A549 (cell line): ENCODE measurements at regions not wholly inside any gene's neighbourhood (a gene's known extent, or its start where the extent isn't known, plus 50 kb on each side); places are given as distances from the start of the nearest gene placed in this dataset.

Experiments used
- CEBPB ChIP-seq, 2 experiments: fragments of >200 bp in 1 of 2; sonication (Bioruptor Twin) in 1 of 2; formaldehyde crosslinking in 1 of 2; IDR thresholded peaks; 2 replicates each; pipeline ENCODE4 v1.6.1; 2012 to 2016
- ESRRA ChIP-seq: fragments of 150-350 bp; IDR thresholded peaks from 2 replicates; pipeline ENCODE4 v1.6.1; 2014; ENCODE audit warnings: mild to moderate bottlenecking, low read length, borderline replicate concordance
- MAFK ChIP-seq: fragments of 450-650 bp; IDR thresholded peaks from 2 replicates; pipeline ENCODE4 v1.6.1; 2014; ENCODE audit not compliant: partially characterized antibody
- POLR2A ChIP-seq: IDR thresholded peaks from 2 replicates; pipeline ENCODE4 v1.6.1; 2012; ENCODE audit warnings: mild to moderate bottlenecking, low read length
- RNF2 ChIP-seq: fragments of 200-600 bp; sonication (generic); IDR thresholded peaks from 2 replicates; pipeline ENCODE4 v1.6.1; 2016; ENCODE audit warnings: low read depth, mild to moderate bottlenecking, antibody characterized with exemption, moderate library complexity, borderline replicate concordance
- SREBF2 ChIP-seq: fragments of 450-650 bp; IDR thresholded peaks from 2 replicates; pipeline ENCODE4 v1.6.1; 2014; ENCODE audit warnings: mild to moderate bottlenecking, moderate library complexity
- TF ChIP-seq, protein P1 (sequence below): fragments of >200 bp; sonication (Bioruptor Twin); formaldehyde crosslinking; IDR thresholded peaks from 3 replicates; pipeline ENCODE4 v1.5.1; 2016
- TF ChIP-seq, protein P2 (sequence below): fragments of 200-600 bp; sonication (generic); IDR thresholded peaks from 2 replicates; pipeline ENCODE4 v1.6.1; 2016; ENCODE audit warnings: antibody characterized with exemption, mild to moderate bottlenecking, moderate library complexity

DNA sequence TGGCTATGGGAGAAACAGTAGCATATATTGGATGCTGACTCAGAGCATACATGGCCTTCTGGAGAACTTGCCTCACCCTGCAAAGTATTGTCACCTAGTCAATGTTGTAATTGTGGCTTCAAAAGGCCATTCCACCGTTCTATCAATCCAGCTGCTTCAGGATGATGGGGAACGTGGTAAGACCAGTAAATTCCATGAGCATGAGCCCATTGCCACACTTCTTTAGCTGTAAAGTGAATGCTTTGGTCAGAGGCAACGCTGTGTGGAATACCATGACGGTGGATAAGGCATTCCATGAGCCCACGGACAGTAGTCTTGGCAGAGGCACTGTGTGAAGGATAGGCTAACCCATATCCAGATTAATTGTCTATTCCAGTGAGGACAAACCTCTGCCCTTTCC, 1300.1 kb upstream of the ACVR2A start:
- TF ChIP-seq, protein P1, sequence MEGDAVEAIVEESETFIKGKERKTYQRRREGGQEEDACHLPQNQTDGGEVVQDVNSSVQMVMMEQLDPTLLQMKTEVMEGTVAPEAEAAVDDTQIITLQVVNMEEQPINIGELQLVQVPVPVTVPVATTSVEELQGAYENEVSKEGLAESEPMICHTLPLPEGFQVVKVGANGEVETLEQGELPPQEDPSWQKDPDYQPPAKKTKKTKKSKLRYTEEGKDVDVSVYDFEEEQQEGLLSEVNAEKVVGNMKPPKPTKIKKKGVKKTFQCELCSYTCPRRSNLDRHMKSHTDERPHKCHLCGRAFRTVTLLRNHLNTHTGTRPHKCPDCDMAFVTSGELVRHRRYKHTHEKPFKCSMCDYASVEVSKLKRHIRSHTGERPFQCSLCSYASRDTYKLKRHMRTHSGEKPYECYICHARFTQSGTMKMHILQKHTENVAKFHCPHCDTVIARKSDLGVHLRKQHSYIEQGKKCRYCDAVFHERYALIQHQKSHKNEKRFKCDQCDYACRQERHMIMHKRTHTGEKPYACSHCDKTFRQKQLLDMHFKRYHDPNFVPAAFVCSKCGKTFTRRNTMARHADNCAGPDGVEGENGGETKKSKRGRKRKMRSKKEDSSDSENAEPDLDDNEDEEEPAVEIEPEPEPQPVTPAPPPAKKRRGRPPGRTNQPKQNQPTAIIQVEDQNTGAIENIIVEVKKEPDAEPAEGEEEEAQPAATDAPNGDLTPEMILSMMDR: no peak
- TF ChIP-seq POLR2A (no peak), ESRRA (no peak), MAFK (no peak), RNF2 (no peak), SREBF2 (no peak), CEBPB (IDR thresholded peaks at IDR 0.05) (no peak)
- TF ChIP-seq, protein P2, sequence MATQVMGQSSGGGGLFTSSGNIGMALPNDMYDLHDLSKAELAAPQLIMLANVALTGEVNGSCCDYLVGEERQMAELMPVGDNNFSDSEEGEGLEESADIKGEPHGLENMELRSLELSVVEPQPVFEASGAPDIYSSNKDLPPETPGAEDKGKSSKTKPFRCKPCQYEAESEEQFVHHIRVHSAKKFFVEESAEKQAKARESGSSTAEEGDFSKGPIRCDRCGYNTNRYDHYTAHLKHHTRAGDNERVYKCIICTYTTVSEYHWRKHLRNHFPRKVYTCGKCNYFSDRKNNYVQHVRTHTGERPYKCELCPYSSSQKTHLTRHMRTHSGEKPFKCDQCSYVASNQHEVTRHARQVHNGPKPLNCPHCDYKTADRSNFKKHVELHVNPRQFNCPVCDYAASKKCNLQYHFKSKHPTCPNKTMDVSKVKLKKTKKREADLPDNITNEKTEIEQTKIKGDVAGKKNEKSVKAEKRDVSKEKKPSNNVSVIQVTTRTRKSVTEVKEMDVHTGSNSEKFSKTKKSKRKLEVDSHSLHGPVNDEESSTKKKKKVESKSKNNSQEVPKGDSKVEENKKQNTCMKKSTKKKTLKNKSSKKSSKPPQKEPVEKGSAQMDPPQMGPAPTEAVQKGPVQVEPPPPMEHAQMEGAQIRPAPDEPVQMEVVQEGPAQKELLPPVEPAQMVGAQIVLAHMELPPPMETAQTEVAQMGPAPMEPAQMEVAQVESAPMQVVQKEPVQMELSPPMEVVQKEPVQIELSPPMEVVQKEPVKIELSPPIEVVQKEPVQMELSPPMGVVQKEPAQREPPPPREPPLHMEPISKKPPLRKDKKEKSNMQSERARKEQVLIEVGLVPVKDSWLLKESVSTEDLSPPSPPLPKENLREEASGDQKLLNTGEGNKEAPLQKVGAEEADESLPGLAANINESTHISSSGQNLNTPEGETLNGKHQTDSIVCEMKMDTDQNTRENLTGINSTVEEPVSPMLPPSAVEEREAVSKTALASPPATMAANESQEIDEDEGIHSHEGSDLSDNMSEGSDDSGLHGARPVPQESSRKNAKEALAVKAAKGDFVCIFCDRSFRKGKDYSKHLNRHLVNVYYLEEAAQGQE: no peak
